SK-N-SH treated with all-trans-retinoic acid at 6 μM for 48 hours (cell line): ENCODE measurements at regions not wholly inside any gene's neighbourhood (a gene's known extent, or its start where the extent isn't known, plus 50 kb on each side); places are given as distances from the start of the nearest gene placed in this dataset.

ENCODE experiments used
- ARNTL ChIP-seq: fragments of 450-650 bp; formaldehyde crosslinking; IDR thresholded peaks from 2 replicates; pipeline ENCODE4 v1.5.0; 2020; ENCODE audit warnings: low read depth, mild to moderate bottlenecking, moderate library complexity, borderline replicate concordance
- CSDC2 ChIP-seq: fragments of 250-450 bp; sonication (Bioruptor Pico); IDR thresholded peaks from 2 replicates; pipeline ENCODE4 v1.5.0; 2020; ENCODE audit warnings: mild to moderate bottlenecking, moderate library complexity
- ESRRG ChIP-seq: fragments of 250-450 bp; sonication (Bioruptor Pico); IDR thresholded peaks from 2 replicates; pipeline ENCODE4 v1.6.1; 2021; ENCODE audit warnings: mild to moderate bottlenecking
- ISL1 ChIP-seq: fragments of 250-450 bp; sonication (Bioruptor Pico); IDR thresholded peaks from 2 replicates; pipeline ENCODE4 v2.1.2; 2022; ENCODE audit warnings: mild to moderate bottlenecking, moderate library complexity
- OSR1 ChIP-seq: fragments of 250-450 bp; sonication (Bioruptor Pico); IDR thresholded peaks from 2 replicates; pipeline ENCODE4 v1.8.0; 2022; ENCODE audit warnings: moderate library complexity, mild to moderate bottlenecking, inconsistent platforms
- ZC3H10 ChIP-seq: fragments of 250-450 bp; sonication (Bioruptor Pico); IDR thresholded peaks from 2 replicates; pipeline ENCODE4 v1.5.1; 2021; ENCODE audit warnings: mild to moderate bottlenecking, moderate library complexity
- ZFP3 ChIP-seq: fragments of 250-450 bp; sonication (Bioruptor Pico); IDR thresholded peaks from 2 replicates; pipeline ENCODE4 v1.5.0; 2020; ENCODE audit warnings: mild to moderate bottlenecking, moderate library complexity
- ZFP30 ChIP-seq: fragments of 450-650 bp; formaldehyde crosslinking; IDR thresholded peaks from 2 replicates; pipeline ENCODE4 v1.5.0; 2022; ENCODE audit warnings: mild to moderate bottlenecking, moderate library complexity
- TF ChIP-seq, protein P1 (sequence below): fragments of 250-450 bp; sonication (Bioruptor Pico); IDR thresholded peaks from 2 replicates; pipeline ENCODE4 v1.5.0; 2020; ENCODE audit warnings: mild to moderate bottlenecking, moderate library complexity
- TF ChIP-seq, protein P2 (sequence below): fragments of 250-450 bp; sonication (Bioruptor Pico); IDR thresholded peaks from 2 replicates; pipeline ENCODE4 v1.5.1; 2020; ENCODE audit warnings: low read depth, mild to moderate bottlenecking, moderate library complexity
- TF ChIP-seq, protein P3 (sequence below): fragments of 250-450 bp; sonication (Bioruptor Pico); IDR thresholded peaks from 2 replicates; pipeline ENCODE4 v1.8.0; 2020; ENCODE audit warnings: mild to moderate bottlenecking, moderate library complexity, borderline replicate concordance

DNA sequence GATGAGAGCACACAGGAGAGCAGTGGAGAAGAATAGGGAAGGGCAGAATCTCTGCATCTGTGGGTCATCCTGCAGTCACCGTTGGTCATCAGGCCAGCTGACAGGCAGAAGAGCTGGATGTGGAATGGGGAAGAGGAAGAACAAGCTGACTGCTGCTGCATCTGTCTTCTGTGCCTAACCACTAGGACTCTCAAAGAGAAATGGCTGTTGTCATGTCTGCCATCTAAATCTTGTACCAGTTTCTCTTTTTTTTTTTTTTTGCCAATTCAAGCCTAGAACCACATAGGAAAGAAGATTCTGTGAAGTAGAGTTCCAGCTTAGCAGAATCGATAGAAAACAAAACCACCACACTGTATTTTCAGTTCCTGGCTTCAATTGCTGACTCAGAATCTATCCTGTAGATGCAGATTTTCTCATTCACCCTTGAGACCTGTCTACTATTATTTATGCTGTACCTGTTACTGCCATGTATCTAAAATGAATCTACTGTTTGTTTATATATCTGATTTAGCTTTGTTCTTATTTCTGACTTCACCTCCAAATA, 421.9 kb upstream of the PRICKLE1 start:
- TF ChIP-seq, protein P1, sequence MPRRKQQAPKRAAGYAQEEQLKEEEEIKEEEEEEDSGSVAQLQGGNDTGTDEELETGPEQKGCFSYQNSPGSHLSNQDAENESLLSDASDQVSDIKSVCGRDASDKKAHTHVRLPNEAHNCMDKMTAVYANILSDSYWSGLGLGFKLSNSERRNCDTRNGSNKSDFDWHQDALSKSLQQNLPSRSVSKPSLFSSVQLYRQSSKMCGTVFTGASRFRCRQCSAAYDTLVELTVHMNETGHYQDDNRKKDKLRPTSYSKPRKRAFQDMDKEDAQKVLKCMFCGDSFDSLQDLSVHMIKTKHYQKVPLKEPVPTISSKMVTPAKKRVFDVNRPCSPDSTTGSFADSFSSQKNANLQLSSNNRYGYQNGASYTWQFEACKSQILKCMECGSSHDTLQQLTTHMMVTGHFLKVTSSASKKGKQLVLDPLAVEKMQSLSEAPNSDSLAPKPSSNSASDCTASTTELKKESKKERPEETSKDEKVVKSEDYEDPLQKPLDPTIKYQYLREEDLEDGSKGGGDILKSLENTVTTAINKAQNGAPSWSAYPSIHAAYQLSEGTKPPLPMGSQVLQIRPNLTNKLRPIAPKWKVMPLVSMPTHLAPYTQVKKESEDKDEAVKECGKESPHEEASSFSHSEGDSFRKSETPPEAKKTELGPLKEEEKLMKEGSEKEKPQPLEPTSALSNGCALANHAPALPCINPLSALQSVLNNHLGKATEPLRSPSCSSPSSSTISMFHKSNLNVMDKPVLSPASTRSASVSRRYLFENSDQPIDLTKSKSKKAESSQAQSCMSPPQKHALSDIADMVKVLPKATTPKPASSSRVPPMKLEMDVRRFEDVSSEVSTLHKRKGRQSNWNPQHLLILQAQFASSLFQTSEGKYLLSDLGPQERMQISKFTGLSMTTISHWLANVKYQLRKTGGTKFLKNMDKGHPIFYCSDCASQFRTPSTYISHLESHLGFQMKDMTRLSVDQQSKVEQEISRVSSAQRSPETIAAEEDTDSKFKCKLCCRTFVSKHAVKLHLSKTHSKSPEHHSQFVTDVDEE (CRISPR knock-in tag) = no peak
- TF ChIP-seq, protein P2, sequence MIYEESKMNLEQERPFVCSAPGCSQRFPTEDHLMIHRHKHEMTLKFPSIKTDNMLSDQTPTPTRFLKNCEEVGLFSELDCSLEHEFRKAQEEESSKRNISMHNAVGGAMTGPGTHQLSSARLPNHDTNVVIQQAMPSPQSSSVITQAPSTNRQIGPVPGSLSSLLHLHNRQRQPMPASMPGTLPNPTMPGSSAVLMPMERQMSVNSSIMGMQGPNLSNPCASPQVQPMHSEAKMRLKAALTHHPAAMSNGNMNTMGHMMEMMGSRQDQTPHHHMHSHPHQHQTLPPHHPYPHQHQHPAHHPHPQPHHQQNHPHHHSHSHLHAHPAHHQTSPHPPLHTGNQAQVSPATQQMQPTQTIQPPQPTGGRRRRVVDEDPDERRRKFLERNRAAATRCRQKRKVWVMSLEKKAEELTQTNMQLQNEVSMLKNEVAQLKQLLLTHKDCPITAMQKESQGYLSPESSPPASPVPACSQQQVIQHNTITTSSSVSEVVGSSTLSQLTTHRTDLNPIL = no peak
- no peak for TF ChIP-seq ESRRG (CRISPR knock-in tag)
- no peak for TF ChIP-seq ZFP30 (CRISPR knock-in tag)
- no peak for TF ChIP-seq OSR1 (CRISPR knock-in tag)
- no peak for TF ChIP-seq ARNTL (CRISPR knock-in tag)
- TF ChIP-seq ZFP3 (CRISPR knock-in tag) = no peak
- TF ChIP-seq, protein P3, sequence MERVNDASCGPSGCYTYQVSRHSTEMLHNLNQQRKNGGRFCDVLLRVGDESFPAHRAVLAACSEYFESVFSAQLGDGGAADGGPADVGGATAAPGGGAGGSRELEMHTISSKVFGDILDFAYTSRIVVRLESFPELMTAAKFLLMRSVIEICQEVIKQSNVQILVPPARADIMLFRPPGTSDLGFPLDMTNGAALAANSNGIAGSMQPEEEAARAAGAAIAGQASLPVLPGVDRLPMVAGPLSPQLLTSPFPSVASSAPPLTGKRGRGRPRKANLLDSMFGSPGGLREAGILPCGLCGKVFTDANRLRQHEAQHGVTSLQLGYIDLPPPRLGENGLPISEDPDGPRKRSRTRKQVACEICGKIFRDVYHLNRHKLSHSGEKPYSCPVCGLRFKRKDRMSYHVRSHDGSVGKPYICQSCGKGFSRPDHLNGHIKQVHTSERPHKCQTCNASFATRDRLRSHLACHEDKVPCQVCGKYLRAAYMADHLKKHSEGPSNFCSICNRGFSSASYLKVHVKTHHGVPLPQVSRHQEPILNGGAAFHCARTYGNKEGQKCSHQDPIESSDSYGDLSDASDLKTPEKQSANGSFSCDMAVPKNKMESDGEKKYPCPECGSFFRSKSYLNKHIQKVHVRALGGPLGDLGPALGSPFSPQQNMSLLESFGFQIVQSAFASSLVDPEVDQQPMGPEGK = no peak
- TF ChIP-seq ZC3H10 = no peak
- TF ChIP-seq CSDC2 (CRISPR knock-in tag) = no peak
- TF ChIP-seq ISL1 (CRISPR knock-in tag) = no peak
